NT2/D1 (cell line): ENCODE measurements at regions not wholly inside any gene's neighbourhood (a gene's known extent, or its start where the extent isn't known, plus 50 kb on each side); places are given as distances from the start of the nearest gene placed in this dataset.

ENCODE experiments used
- SUZ12 ChIP-seq: IDR thresholded peaks from 2 replicates; pipeline ENCODE4 v1.6.1; 2011; ENCODE audit not compliant: insufficient read length, insufficient read depth; ENCODE audit errors: extremely low read depth
- YY1 ChIP-seq: IDR thresholded peaks from 2 replicates; pipeline ENCODE4 v1.6.1; 2011; ENCODE audit not compliant: insufficient read length, insufficient read depth
- ZNF274 ChIP-seq: IDR thresholded peaks from 2 replicates; pipeline ENCODE4 v1.6.1; 2011; ENCODE audit warnings: mild to moderate bottlenecking, low read depth, low read length

GRCh38 chr6:119842191-119842590 is 492.6 kb upstream of the MAN1A1 start:
- TF ChIP-seq ZNF274 (no peak), SUZ12 (no peak), YY1 (no peak)
